ENCODE measurements at regions not wholly inside any gene's neighbourhood (a gene's known extent, or its start where the extent isn't known, plus 50 kb on each side); places are given as distances from the start of the nearest gene placed in this dataset.

DNA sequence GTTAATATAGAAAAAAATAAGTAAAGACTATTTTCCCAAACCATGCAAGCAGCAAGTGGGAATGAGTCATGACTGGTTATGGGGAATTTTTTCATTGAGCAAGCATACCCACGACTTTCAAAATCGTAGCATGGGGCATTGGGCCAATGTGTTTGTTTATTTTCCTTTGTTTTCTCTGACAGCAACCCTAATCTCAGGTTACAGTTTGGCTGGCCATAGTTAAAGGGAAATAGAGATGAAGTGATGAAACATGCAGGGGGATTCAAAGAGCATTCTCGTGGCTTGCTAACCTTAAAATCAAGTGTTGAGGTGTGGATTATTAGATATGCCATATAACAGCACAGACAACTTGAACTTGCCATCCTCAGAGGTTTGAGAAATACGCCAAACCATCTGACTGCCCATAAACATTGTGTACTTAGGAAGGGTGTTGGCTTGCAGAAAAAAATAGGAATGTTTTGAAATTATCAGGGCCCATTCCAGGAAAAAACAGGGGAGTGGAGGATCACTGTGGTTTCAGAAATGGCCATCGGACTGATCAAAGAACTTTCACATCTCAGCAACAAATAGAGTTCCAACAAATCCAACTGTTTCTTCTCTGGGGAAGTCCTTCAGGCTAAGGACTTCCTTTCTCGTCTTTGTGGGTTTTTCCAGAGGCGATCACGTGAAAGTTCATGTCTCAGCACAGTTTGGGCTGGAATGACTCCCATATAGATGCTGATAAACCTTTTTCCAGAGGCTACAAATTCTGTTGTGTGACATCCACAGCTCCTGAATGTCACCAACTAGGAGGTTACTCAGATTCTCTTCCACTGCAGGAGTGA lies 259.1 kb downstream of the SYK start:
- TF ChIP-seq, protein P1, sequence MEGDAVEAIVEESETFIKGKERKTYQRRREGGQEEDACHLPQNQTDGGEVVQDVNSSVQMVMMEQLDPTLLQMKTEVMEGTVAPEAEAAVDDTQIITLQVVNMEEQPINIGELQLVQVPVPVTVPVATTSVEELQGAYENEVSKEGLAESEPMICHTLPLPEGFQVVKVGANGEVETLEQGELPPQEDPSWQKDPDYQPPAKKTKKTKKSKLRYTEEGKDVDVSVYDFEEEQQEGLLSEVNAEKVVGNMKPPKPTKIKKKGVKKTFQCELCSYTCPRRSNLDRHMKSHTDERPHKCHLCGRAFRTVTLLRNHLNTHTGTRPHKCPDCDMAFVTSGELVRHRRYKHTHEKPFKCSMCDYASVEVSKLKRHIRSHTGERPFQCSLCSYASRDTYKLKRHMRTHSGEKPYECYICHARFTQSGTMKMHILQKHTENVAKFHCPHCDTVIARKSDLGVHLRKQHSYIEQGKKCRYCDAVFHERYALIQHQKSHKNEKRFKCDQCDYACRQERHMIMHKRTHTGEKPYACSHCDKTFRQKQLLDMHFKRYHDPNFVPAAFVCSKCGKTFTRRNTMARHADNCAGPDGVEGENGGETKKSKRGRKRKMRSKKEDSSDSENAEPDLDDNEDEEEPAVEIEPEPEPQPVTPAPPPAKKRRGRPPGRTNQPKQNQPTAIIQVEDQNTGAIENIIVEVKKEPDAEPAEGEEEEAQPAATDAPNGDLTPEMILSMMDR (conservative IDR thresholded peaks at IDR 0.05), result no peak
- TF ChIP-seq ZFX (IDR thresholded peaks at IDR 0.05), result no peak
